ENCODE measurements at regions not wholly inside any gene's neighbourhood (a gene's known extent, or its start where the extent isn't known, plus 50 kb on each side); places are given as distances from the start of the nearest gene placed in this dataset.

GRCh38 chr12:90193500-90193899, 484.9 kb upstream of the ATP2B1 start:
- POLR2A ChIA-PET: no interaction called here
- no peaks in the 10 kb centered on the region for H3K36me3 Mint-ChIP-seq (ENCODE audit: low read depth)
- no peaks in the 10 kb centered on the region for H3K27me3 Mint-ChIP-seq
- no peak overlapping the region for H3K4me3 Mint-ChIP-seq
- intact Hi-C loops (cut with micrococcal nuclease): no loop called here
- DNase-seq: no peak
- CTCF ChIA-PET: no interaction called here
- no peak for TF ChIP-seq CTCF (IDR thresholded peaks at IDR 0.05)
- no peaks in the 10 kb centered on the region for H3K9me3 Mint-ChIP-seq
- no peak overlapping the region for H3K27ac Mint-ChIP-seq
- no peaks in the 10 kb centered on the region for H3K4me1 Mint-ChIP-seq
- ATAC-seq (ENCODE audit: low read depth): no peak

GRCh38 chr12:90188857-90189256, 480.2 kb upstream of the ATP2B1 start:
- POLR2A ChIA-PET: no interaction called here
- H3K27me3 Mint-ChIP-seq: no peaks in the 10 kb centered on the region
- ATAC-seq (ENCODE audit: low read depth) (no peak), DNase-seq (no peak)
- H3K36me3 Mint-ChIP-seq (ENCODE audit: low read depth): no peaks in the 10 kb centered on the region
- no peak overlapping the region for H3K4me3 Mint-ChIP-seq
- H3K4me1 Mint-ChIP-seq: no peaks in the 10 kb centered on the region
- CTCF ChIA-PET: interaction anchor here (0.9 kb wide), 1 partner anchor 8 kb away, joined by 3 read pairs; no protein-coding TSS in a partner anchor
- H3K27ac Mint-ChIP-seq: no peak overlapping the region
- TF ChIP-seq CTCF (IDR thresholded peaks at IDR 0.05): no peak
- intact Hi-C loops (cut with micrococcal nuclease): no loop called here
- H3K9me3 Mint-ChIP-seq: no peaks in the 10 kb centered on the region

GRCh38 chr12:90183201-90183600, 474.6 kb upstream of the ATP2B1 start:
- peaks cover 2% of the 10 kb centered on the region for H3K27me3 Mint-ChIP-seq
- no peaks in the 10 kb centered on the region for H3K36me3 Mint-ChIP-seq (ENCODE audit: low read depth)
- H3K4me3 Mint-ChIP-seq: no peak overlapping the region
- ATAC-seq (ENCODE audit: low read depth) (no peak), DNase-seq (no peak)
- TF ChIP-seq CTCF (IDR thresholded peaks at IDR 0.05): no peak
- CTCF ChIA-PET: no interaction called here
- intact Hi-C loops (cut with micrococcal nuclease): no loop called here
- H3K27ac Mint-ChIP-seq: no peak overlapping the region
- peaks cover 7% of the 10 kb centered on the region for H3K9me3 Mint-ChIP-seq
- POLR2A ChIA-PET: no interaction called here
- H3K4me1 Mint-ChIP-seq: no peaks in the 10 kb centered on the region

- Mint-ChIP-seq H3K9me3 (peaks cover 7% of the 10 kb centered on the region), H3K36me3 (ENCODE audit: low read depth) (no peaks in the 10 kb centered on the region), H3K4me3 (no peak overlapping the region), H3K27ac (no peak overlapping the region), H3K4me1 (no peaks in the 10 kb centered on the region), H3K27me3 (peaks cover 2% of the 10 kb centered on the region)
- intact Hi-C loops (cut with micrococcal nuclease): no loop called here
- DNase-seq (no peak), ATAC-seq (ENCODE audit: low read depth) (no peak)
- POLR2A ChIA-PET: no interaction called here
- TF ChIP-seq CTCF (IDR thresholded peaks at IDR 0.05): no peak
- CTCF ChIA-PET: no interaction called here
These were observed 472.6 kb upstream of the ATP2B1 start for GRCh38 chr12:90181216-90181615.

GRCh38 chr12:90174956-90175355, 466.3 kb upstream of the ATP2B1 start:
- H3K27ac Mint-ChIP-seq: no peak overlapping the region
- POLR2A ChIA-PET: no interaction called here

More at GRCh38 chr12:90174956-90175355, 466.3 kb upstream of the ATP2B1 start:
- Mint-ChIP-seq H3K4me1 (no peaks in the 10 kb centered on the region), H3K36me3 (ENCODE audit: low read depth) (no peaks in the 10 kb centered on the region), H3K27me3 (peaks cover 2% of the 10 kb centered on the region), H3K9me3 (no peaks in the 10 kb centered on the region), H3K4me3 (no peak overlapping the region)
- no peak for DNase-seq
- CTCF ChIA-PET: no interaction called here
- intact Hi-C loops (cut with micrococcal nuclease): no loop called here
- no peak for ATAC-seq (ENCODE audit: low read depth)
- no peak for TF ChIP-seq CTCF (IDR thresholded peaks at IDR 0.05)

Measured in activated B cell treated with CpG ODN at 0.5 μM for 24 hours (primary cell).